LHCN-M2 (cell line): ENCODE measurements at regions not wholly inside any gene's neighbourhood (a gene's known extent, or its start where the extent isn't known, plus 50 kb on each side); places are given as distances from the start of the nearest gene placed in this dataset.

ENCODE experiments used
- DNase-seq: peaks from one replicate; pipeline ENCODE4 v3.0.0-alpha.2; 2012; ENCODE audit warnings: low read depth

DNA sequence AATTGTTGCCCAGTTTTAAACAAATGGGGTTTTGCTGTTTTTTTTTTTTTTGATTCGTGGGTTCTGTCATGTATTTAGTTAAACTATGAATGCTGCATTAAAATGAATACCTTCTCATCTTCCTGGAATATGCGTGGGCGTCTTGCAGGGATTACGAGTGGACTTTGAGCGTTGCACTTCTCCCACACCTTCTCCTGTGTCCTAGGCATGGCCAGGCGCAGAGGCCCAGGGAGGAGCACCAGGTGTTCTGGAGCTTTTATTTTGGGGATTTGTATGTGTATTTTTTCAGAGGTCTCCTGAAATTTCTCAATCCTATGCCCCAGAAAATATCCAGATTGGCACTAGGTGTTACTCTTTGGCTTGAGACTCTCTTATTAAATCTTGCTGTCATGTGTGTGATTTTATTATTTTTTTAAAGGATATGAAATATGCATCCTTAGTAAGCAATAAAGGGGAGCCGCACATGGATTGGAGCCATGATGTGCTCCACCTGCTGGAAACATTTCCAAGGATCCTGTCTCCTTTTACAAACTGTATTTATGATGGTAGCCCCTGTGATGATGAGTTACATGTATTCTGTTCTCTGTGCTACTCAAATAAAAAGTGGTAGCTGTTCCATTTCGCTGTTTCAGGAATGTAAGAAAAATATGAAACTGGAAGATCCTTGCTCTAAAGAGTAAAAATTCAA is 482.2 kb upstream of the KLF6 start:
- DNase-seq: peak; percentile 35

DNA sequence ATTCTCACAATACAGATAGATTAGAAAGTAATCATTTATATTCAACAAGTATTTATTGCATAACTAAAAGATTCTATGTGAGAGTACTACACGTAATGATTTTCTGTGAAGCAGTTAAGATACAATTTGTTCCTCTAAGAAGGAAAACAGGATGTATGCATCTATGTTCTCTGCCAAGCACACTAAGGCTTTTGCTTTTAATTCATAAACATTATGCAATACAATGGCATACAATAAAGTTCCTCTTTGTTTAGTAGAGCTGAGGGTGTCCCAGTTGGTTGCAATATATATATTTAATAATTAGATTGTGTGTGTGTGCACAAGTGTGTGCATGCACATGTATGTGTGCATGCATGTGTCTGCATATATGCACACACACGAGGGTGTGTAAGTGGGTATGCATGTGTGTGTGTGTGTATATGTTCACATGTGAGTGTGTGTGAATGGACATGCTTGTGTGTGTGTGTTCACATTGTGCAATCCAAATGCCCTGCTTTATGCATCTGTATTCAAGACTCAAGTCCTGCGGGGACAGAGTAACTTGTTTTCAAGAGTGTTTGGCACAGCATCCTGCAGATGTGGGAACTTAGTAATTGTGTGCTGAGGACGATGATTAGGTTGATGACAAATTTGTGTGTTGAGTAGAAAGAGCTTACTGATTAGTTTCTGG is 481.5 kb upstream of the KLF6 start:
- DNase-seq: no peak

GRCh38 chr10:4265964-4266363 is 481.0 kb upstream of the KLF6 start:
- no peak for DNase-seq

DNA sequence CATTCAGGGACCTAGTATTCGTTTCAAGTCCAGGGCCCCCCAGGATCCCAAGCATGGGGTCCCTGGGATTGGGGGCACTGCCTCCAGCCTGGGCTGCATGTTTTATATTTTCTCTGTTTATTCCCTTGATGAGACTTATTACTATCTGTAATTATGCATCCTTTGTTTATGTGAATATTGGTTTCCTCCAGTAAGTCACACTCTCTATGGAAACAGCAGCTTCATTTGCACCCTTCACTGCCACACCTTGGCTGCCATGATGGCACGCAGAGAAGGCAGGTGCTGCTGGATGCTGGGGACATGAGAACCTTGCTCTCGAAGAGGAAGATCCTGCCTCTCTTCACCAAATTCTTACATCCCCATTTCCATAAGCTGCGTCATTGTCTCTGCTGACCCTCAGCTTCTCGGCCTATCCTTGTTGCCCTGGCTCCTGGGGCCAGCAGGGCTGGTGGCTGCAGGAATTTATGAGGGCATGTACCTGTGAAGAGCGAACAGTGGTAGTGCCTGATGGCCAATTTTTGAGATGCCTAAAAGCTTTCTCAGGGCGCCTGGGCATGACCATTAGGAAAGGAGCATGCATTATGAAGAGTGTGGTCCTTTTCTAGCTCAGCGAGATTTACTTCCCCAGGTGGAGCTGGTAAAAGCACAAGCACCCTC is 479.3 kb upstream of the KLF6 start:
- no peak for DNase-seq

DNA sequence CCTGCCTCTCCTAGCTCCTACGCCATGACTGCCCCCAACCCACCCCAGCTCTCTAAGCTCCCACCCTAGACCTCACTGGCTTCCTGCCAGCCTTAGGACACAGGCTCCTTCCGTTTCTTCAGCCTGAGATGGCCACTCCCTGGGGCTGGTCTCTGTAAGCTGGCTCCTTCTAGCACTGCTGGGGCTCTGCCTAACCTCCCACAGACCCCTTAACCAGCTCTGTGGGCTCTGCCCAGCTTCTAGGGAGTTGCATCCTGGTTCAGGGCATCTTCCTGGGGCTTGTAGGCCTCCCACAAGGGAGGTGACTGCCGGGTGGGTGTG is 478.6 kb upstream of the KLF6 start:
- DNase-seq: no peak

- DNase-seq: no peak
These were observed 478.0 kb upstream of the KLF6 start for GRCh38 chr10:4262870-4263600.

DNA sequence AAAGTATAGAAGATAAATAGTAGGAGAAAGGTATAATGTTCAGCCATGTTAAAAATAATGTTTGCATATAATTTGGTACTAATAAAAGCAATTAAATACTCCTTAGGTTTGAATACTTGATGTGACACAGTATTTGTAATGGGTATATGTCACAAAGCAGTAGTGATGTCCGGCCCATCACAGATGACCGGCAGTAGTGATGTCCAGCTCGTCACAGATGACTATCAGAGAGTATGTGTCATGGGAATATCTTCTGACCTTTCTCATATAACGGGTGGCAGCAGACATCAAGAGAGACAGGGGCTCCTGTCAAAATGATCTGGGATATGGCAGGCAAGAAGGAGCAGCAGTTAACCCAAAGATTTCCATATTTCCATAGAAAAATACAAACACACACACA is 477.4 kb upstream of the KLF6 start:
- DNase-seq: no peak

- DNase-seq: peak; percentile 79
These were observed 475.6 kb upstream of the KLF6 start for GRCh38 chr10:4260483-4261124.

- no peak for DNase-seq
These were observed 473.0 kb upstream of the KLF6 start for GRCh38 chr10:4257939-4258465.

GRCh38 chr10:4256971-4257370 is 472.0 kb upstream of the KLF6 start:
- DNase-seq: no peak

- no peak for DNase-seq
These were observed 470.7 kb upstream of the KLF6 start for GRCh38 chr10:4255751-4256150.

GRCh38 chr10:4254101-4254994 is 469.3 kb upstream of the KLF6 start:
- DNase-seq: peak; percentile 80

DNA sequence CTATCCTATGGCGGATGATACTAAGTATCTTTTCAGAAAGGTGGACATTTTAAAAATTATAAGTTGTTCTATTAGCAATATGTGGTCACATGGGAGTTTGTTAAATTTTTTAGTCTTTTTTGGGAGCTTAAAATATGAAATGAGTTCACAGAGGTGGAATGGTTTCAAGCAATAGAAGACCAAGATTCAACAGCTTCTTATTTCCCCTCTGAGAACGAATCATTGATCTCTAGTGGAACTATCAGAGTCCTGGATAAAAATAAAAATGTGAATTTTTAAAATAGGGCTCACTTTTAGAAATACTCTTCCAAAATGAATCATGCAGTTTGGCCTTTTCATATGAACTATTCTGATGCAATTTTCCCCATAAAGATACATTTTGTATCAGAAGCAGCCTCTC is 467.7 kb upstream of the KLF6 start:
- DNase-seq: no peak

- DNase-seq: no peak
These were observed 465.5 kb upstream of the KLF6 start for GRCh38 chr10:4250587-4250887.

- DNase-seq: peak; percentile 41
These were observed 465.0 kb upstream of the KLF6 start for GRCh38 chr10:4249841-4250586.

GRCh38 chr10:4247379-4247778 is 462.4 kb upstream of the KLF6 start:
- no peak for DNase-seq

DNA sequence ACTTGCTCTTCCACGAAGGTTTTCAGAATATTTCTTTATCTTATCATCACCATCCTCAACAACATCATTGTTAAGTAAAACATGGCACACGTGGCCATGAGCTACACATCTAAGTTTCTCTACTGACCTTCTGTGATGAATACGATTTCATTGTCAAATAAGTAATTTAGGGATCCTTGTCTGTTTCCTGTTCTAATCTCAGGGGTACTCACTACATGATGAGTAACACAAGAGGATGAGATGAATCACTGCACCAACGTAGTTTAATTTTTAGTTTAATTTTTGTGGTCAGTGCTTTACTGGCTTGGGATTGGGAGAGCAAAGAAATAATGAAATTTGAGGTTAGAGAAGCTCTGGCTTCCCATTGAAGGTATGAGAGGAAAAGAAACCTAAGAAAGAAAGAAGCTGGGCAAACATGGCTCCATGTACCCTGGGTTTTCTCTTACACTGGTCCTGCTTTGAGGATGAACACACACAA is 461.9 kb upstream of the KLF6 start:
- peak; percentile 95 for DNase-seq

DNA sequence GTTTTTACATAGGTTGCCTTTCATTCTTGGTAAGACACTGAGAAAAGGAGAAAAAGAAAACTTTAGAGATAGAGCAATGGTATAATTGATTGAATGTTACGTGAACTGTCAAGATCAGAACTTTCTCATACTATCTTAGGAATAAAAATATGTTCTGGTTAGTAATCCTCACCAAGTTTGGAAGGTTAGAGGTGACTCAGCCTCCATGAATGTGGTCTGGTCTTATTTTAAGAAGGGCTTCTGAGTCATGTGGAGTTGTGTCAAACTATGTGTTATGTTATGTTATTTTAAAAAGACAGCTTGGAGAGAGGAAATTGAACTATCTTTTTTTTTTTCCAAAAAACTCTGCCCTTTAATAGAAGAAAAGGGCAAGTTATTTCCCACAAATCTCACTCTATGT is 458.6 kb upstream of the KLF6 start:
- DNase-seq: peak; percentile 98

- peak; percentile 12 for DNase-seq
These were observed 458.2 kb upstream of the KLF6 start for GRCh38 chr10:4243169-4243568.

DNA sequence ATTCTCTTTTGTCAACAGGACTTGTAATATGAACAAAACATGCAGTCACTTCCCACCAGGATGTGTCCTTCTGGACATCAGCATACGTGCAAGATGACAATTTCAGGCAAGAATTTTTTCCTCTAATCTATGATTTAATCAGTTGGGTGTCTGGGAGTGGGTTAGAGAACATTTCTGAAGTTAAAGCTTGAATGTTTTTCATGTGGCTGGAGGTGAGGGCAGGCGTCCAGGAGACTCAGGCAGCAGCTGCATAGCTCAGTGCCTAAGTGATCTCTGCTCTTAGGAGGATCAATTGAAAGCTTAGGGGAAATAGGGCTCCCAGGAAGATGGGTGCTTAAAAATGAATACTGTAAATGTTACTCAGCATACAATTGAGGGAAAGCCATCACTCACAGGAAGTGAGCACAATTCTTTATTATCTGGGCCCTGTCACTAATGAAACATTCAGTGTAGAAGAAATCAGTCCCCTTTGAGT is 457.6 kb upstream of the KLF6 start:
- peak; percentile 82 for DNase-seq
